ENCODE measurements at regions not wholly inside any gene's neighbourhood (a gene's known extent, or its start where the extent isn't known, plus 50 kb on each side); places are given as distances from the start of the nearest gene placed in this dataset.
"Not testable (repeated sequence)": the region's sequence is repeated elsewhere in the genome, so short reads cannot be mapped to it uniquely, and the experiment has no call there.

- Histone ChIP-seq H3K9me3 (replicated peaks; ENCODE audit: control insufficient read depth, insufficient read depth, low read length) (no peaks in the 10 kb centered on the region), H3K27me3 (ENCODE audit: control insufficient read depth in 2 of 2, insufficient read depth in 2 of 2, low read length in 2 of 2) (no peaks in the 10 kb centered on the region), H3K36me3 (ENCODE audit: control insufficient read depth in 2 of 2, extremely low read depth in 1 of 2, insufficient read depth in 2 of 2, low read length in 2 of 2) (no peaks in the 10 kb centered on the region), H3K9ac (replicated peaks; ENCODE audit: extremely low read depth, insufficient read depth, low read length) (no peak overlapping the region), H3K4me2 (ENCODE audit: insufficient read depth, low read length) (no peak overlapping the region), H4K20me1 (replicated peaks; ENCODE audit: control insufficient read depth, extremely low read depth, insufficient read depth, low read length) (no peaks in the 10 kb centered on the region), H3K4me1 (ENCODE audit: control insufficient read depth, extremely low read depth, insufficient read depth, low read length) (peaks cover 20% of the 10 kb centered on the region), H3K4me3 (replicated peaks in 1 of 3; ENCODE audit: insufficient read depth in 1 of 3, low read depth in 1 of 3, low read length in 3 of 3) (no peak overlapping the region), H3K27ac (ENCODE audit: insufficient read depth, low read depth, low read length) (no peak overlapping the region), H2AFZ (ENCODE audit: low read depth, low read length) (no peak overlapping the region), H3K79me2 (ENCODE audit: control insufficient read depth, insufficient read depth, low read length) (no peaks in the 10 kb centered on the region), H3K9me1 (replicated peaks; ENCODE audit: control insufficient read depth, extremely low read depth, insufficient read depth, low read length) (no peaks in the 10 kb centered on the region)
- TF ChIP-seq MYC (IDR thresholded peaks at IDR 0.05; ENCODE audit: low read depth, low read length), result no peak
- TF ChIP-seq MAX (IDR thresholded peaks at IDR 0.05; ENCODE audit: insufficient read depth, insufficient read length), result no peak
- TF ChIP-seq GATA2 (IDR thresholded peaks at IDR 0.05; ENCODE audit: insufficient read depth, insufficient read length, low read depth, low read length), result no peak
- TF ChIP-seq EZH2 (IDR thresholded peaks at IDR 0.05; ENCODE audit: borderline replicate concordance, low read depth, low read length, severe bottlenecking), result no peak
- TF ChIP-seq JUN (IDR thresholded peaks at IDR 0.05; ENCODE audit: borderline replicate concordance, insufficient read depth, insufficient read length, low read depth), result no peak
- no peak for TF ChIP-seq POLR2AphosphoS5 (IDR thresholded peaks at IDR 0.05; ENCODE audit: insufficient read depth, low read depth, low read length)
- TF ChIP-seq FOS (IDR thresholded peaks at IDR 0.05; ENCODE audit: borderline replicate concordance, insufficient read depth, low read length), result no peak
- TF ChIP-seq POLR2A (IDR thresholded peaks at IDR 0.05; ENCODE audit: low read depth, low read length), result no peak
- no peak for TF ChIP-seq CTCF (IDR thresholded peaks at IDR 0.05; ENCODE audit: extremely low read depth in 1 of 2, insufficient read depth in 1 of 2, low read depth in 1 of 2, low read length in 2 of 2)
- ChIA-PET POLR2A (no interaction called here), CTCF (interaction anchor here (1.4 kb wide), 1 partner anchor 9 kb away, joined by 3 read pairs; no protein-coding TSS in a partner anchor)
- no peak for DNase-seq (ENCODE audit: low read depth, low spot score)
- FAIRE-seq, result no peak
- no TSS peak for BruUV-seq (replicated peaks)
- dilution Hi-C loops (cut with MboI; ENCODE audit: extremely low pct_ligation_motif_present, low sequenced_read_pairs), result no loop called here
- intact Hi-C loops (cut with micrococcal nuclease), result loop anchor here (5.0 kb wide), 1 partner anchor 227 kb away; no protein-coding TSS in a partner anchor
Measured at GRCh38 chr1:186760446-186760845, 68.3 kb upstream of the PLA2G4A start.

GRCh38 chr1:186758896-186759606, 69.7 kb upstream of the PLA2G4A start:
- H3K9ac ChIP-seq (replicated peaks; ENCODE audit: extremely low read depth, insufficient read depth, low read length); H3K9me1 ChIP-seq (replicated peaks; ENCODE audit: control insufficient read depth, extremely low read depth, insufficient read depth, low read length); H3K27ac ChIP-seq (ENCODE audit: insufficient read depth, low read depth, low read length); H3K9me3 ChIP-seq (replicated peaks; ENCODE audit: control insufficient read depth, insufficient read depth, low read length); H4K20me1 ChIP-seq (replicated peaks; ENCODE audit: control insufficient read depth, extremely low read depth, insufficient read depth, low read length); intact Hi-C loops (cut with micrococcal nuclease); H3K79me2 ChIP-seq (ENCODE audit: control insufficient read depth, insufficient read depth, low read length); dilution Hi-C loops (cut with MboI; ENCODE audit: extremely low pct_ligation_motif_present, low sequenced_read_pairs); POLR2A ChIA-PET; FAIRE-seq; BruUV-seq (replicated peaks); DNase-seq (ENCODE audit: low read depth, low spot score); H3K27me3 ChIP-seq (ENCODE audit: control insufficient read depth in 2 of 2, insufficient read depth in 2 of 2, low read length in 2 of 2); H3K4me3 ChIP-seq (replicated peaks in 1 of 3; ENCODE audit: insufficient read depth in 1 of 3, low read depth in 1 of 3, low read length in 3 of 3); CTCF ChIA-PET; H2AFZ ChIP-seq (ENCODE audit: low read depth, low read length); H3K4me2 ChIP-seq (ENCODE audit: insufficient read depth, low read length); H3K36me3 ChIP-seq (ENCODE audit: control insufficient read depth in 2 of 2, extremely low read depth in 1 of 2, insufficient read depth in 2 of 2, low read length in 2 of 2): not testable (repeated sequence)
- H3K4me1 ChIP-seq (ENCODE audit: control insufficient read depth, extremely low read depth, insufficient read depth, low read length), result peaks cover 20% of the 10 kb centered on the region

All from endothelial cell of umbilical vein (primary cell).